CD4-positive, alpha-beta memory T cell (primary cell): ENCODE measurements at regions not wholly inside any gene's neighbourhood (a gene's known extent, or its start where the extent isn't known, plus 50 kb on each side); places are given as distances from the start of the nearest gene placed in this dataset.

Source experiments
- CTCF ChIA-PET: fragments of 350-600 bp; sonication (Branson Sonifier 250); formaldehyde crosslinking; loops from one replicate; lab custom pipeline; 2021; ENCODE audit warnings: inconsistent platforms; ENCODE audit not compliant: partially characterized antibody; lab: Charles Lee
- POLR2A ChIA-PET: fragments of 350-600 bp; sonication (Branson Sonifier 250); formaldehyde crosslinking; loops from one replicate; lab custom pipeline; 2021; ENCODE audit not compliant: partially characterized antibody; lab: Charles Lee
- DNase-seq, 5 donors: peaks; one replicate each; pipeline versions ENCODE4 v3.0.0 to v3.0.0-alpha.2; 2020 to 2022; ENCODE audit warnings: mixed read lengths in 1 of 5
- H3K27ac ChIP-seq: one replicate; pipeline ENCODE4 v1.7.0; 2013; ENCODE audit warnings: low read depth, low read length
- H3K27me3 ChIP-seq: 2 replicates; pipeline ENCODE4 v1.7.0; 2013; ENCODE audit warnings: mild to moderate bottlenecking, low read length, moderate library complexity; ENCODE audit not compliant: insufficient read depth
- H3K36me3 ChIP-seq: 2 replicates; pipeline ENCODE4 v1.7.0; 2013; ENCODE audit warnings: mild to moderate bottlenecking, low read length, moderate library complexity; ENCODE audit not compliant: insufficient read depth
- H3K4me1 ChIP-seq: 2 replicates; pipeline ENCODE4 v1.7.0; 2013; ENCODE audit warnings: mild to moderate bottlenecking, low read length, moderate library complexity; ENCODE audit not compliant: insufficient read depth
- H3K4me3 ChIP-seq, 2 donors: one replicate each; pipeline ENCODE4 v1.7.0; 2013; ENCODE audit warnings: low read length in 2 of 2, mild to moderate bottlenecking in 1 of 2
- H3K9me3 ChIP-seq, 2 donors: one replicate each; pipeline ENCODE4 v1.7.0; 2013; ENCODE audit warnings: low read length in 2 of 2, control low read depth in 1 of 2; ENCODE audit not compliant: control insufficient read depth in 1 of 2
- H3K27ac Mint-ChIP-seq, 7 donors: one replicate each; pipeline ENCODE4 v1.8.0; 2020 to 2021; ENCODE audit warnings: mixed read lengths in 7 of 7, mild to moderate bottlenecking in 6 of 7, inconsistent platforms in 3 of 7, moderate library complexity in 3 of 7
- H3K27me3 Mint-ChIP-seq, 2 donors: one replicate each; pipeline ENCODE4 v1.8.0; 2020 to 2021; ENCODE audit warnings: mixed read lengths in 2 of 2
- H3K36me3 Mint-ChIP-seq, 2 donors: one replicate each; pipeline ENCODE4 v1.8.0; 2020 to 2021; ENCODE audit warnings: mixed read lengths in 2 of 2, inconsistent platforms in 1 of 2, mild to moderate bottlenecking in 1 of 2
- H3K4me1 Mint-ChIP-seq, 4 donors: one replicate each; pipeline ENCODE4 v1.8.0; 2020 to 2021; ENCODE audit warnings: mixed read lengths in 4 of 4, mild to moderate bottlenecking in 1 of 4
- H3K4me3 Mint-ChIP-seq, 8 donors: one replicate each; pipeline ENCODE4 v1.8.0; 2020 to 2021; ENCODE audit warnings: mixed read lengths in 8 of 8, mild to moderate bottlenecking in 7 of 8, moderate library complexity in 6 of 8, inconsistent platforms in 3 of 8
- H3K9me3 Mint-ChIP-seq, 8 donors: one replicate each; pipeline ENCODE4 v1.8.0; 2020 to 2021; ENCODE audit warnings: mixed read lengths in 8 of 8, mild to moderate bottlenecking in 5 of 8, inconsistent platforms in 3 of 8, moderate library complexity in 1 of 8
- intact Hi-C: fragments of 100-400 bp; cut with micrococcal nuclease; formaldehyde crosslinking; loops from one replicate; pipeline ENCODE4 v1.15.1; 2023

DNA sequence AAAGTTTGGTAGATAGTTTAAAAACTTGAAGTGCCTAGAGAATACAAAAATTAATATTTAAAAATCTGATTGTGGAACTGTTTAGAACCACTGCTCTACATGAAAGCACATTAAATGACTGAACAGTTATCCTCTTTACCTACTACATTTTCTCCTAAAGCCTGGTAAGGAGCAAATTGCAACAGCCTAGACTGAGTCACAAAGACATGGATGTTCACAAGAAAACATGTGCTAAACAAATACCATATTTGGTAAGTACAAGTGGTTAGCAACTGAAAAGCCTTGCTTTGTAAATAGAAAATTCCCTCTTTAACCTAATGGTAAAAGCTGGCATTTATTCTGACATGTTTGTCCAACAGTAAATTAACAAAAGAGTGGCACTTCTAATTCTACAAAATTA lies 203.1 kb downstream of the FBXO8 start:
- POLR2A ChIA-PET = no interaction called here
- no peaks in the 10 kb centered on the region for H3K36me3 ChIP-seq
- Mint-ChIP-seq H3K4me1 (no peaks in the 10 kb centered on the region), H3K4me3 (no peak overlapping the region), H3K27me3 (peaks cover 0 to 2% of the 10 kb centered on the region in 2 donors), H3K27ac (no peak overlapping the region), H3K9me3 (no peaks in the 10 kb centered on the region), H3K36me3 (no peaks in the 10 kb centered on the region)
- DNase-seq = no peak
- CTCF ChIA-PET = no interaction called here
- H3K27me3 ChIP-seq = no peaks in the 10 kb centered on the region
- intact Hi-C loops = no loop called here
- no peaks in the 10 kb centered on the region for H3K4me1 ChIP-seq
- no peaks in the 10 kb centered on the region for H3K9me3 ChIP-seq
- H3K4me3 ChIP-seq = no peak overlapping the region
- no peak overlapping the region for H3K27ac ChIP-seq

DNA sequence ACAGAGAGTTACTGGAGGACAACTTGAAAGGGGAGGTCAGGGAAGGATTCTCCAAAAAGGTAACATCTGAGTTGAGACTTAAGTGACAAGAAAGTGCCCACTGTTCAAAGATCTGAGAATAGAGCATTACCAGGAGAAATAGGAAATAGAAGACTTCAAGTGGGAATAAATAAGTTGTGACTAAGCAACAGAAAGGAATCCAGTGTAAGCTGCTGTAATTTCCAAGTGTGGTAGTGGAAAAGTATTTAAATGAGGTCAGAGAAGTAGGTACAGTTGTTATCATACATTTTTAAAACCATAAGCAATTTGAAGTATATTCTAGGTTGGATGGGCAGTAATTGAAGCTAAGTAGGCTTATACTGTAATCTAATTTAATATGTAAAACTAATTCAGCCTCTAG lies 211.9 kb downstream of the FBXO8 start:
- H3K9me3 ChIP-seq = no peaks in the 10 kb centered on the region
- H3K4me3 ChIP-seq = no peak overlapping the region
- peaks cover 0 to 3% (median 0%) of the 10 kb centered on the region in 8 donors for H3K9me3 Mint-ChIP-seq
- POLR2A ChIA-PET = no interaction called here
- no peaks in the 10 kb centered on the region for H3K36me3 ChIP-seq
- no peaks in the 10 kb centered on the region for H3K4me1 ChIP-seq
- DNase-seq = no peak
- no peaks in the 10 kb centered on the region for H3K4me1 Mint-ChIP-seq
- no peak overlapping the region for H3K27ac ChIP-seq
- H3K27me3 Mint-ChIP-seq = peaks cover 7% of the 10 kb centered on the region in 2 donors
- no peaks in the 10 kb centered on the region for H3K27me3 ChIP-seq
- no peaks in the 10 kb centered on the region for H3K36me3 Mint-ChIP-seq
- no peak overlapping the region for H3K4me3 Mint-ChIP-seq
- intact Hi-C loops = no loop called here
- no peak overlapping the region for H3K27ac Mint-ChIP-seq
- CTCF ChIA-PET = no interaction called here

GRCh38 chr4:174069848-174070330 lies 213.6 kb downstream of the FBXO8 start:
- H3K9me3 Mint-ChIP-seq = peaks cover 0 to 3% (median 0%) of the 10 kb centered on the region in 8 donors
- H3K27ac ChIP-seq = no peak overlapping the region
- ChIA-PET CTCF (no interaction called here), POLR2A (no interaction called here)
- H3K4me1 ChIP-seq = no peaks in the 10 kb centered on the region
- intact Hi-C loops = no loop called here
- H3K27me3 ChIP-seq = no peaks in the 10 kb centered on the region
- peaks cover 7 to 9% of the 10 kb centered on the region in 2 donors for H3K27me3 Mint-ChIP-seq
- H3K36me3 ChIP-seq = no peaks in the 10 kb centered on the region
- no peak for DNase-seq
- H3K4me1 Mint-ChIP-seq = no peaks in the 10 kb centered on the region
- no peak overlapping the region for H3K4me3 ChIP-seq
- no peaks in the 10 kb centered on the region for H3K9me3 ChIP-seq
- H3K27ac Mint-ChIP-seq = no peak overlapping the region
- no peaks in the 10 kb centered on the region for H3K36me3 Mint-ChIP-seq
- H3K4me3 Mint-ChIP-seq = no peak overlapping the region

DNA sequence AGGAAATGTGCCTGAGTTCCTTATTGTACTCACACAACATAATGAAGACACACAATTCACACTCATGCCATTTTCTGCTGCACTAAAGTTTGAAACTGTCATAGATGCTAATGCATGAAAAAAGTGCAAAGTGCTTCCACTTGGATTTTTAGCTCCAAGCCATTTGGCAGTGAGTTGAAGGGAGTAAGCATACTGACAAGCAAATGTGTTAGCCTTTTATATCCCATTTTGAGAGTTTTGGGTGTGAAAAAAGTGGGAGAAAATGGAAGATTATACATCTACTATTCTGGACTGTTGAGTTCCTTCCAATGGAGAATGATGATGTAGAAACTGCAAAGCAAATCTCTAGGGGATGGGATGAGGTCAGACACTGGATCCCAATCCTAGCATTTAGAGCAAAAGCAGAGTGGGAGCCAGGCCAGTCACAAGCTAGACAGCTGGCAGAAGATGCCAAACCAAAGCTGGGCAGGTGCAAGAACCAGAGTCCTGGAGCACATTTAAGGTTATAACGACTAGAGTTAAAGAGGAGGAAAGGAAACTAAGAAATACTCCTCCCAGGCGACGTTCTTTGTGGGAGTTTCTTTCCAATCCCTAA lies 216.8 kb downstream of the FBXO8 start:
- Histone ChIP-seq H3K27ac (no peak overlapping the region), H3K36me3 (no peaks in the 10 kb centered on the region), H3K4me1 (no peaks in the 10 kb centered on the region), H3K4me3 (no peak overlapping the region), H3K9me3 (no peaks in the 10 kb centered on the region), H3K27me3 (no peaks in the 10 kb centered on the region)
- Mint-ChIP-seq H3K9me3 (no peaks in the 10 kb centered on the region), H3K27ac (no peak overlapping the region), H3K36me3 (no peaks in the 10 kb centered on the region), H3K4me3 (no peak overlapping the region), H3K27me3 (peaks cover 7 to 8% of the 10 kb centered on the region in 2 donors), H3K4me1 (no peaks in the 10 kb centered on the region)
- ChIA-PET CTCF (no interaction called here), POLR2A (no interaction called here)
- no peak for DNase-seq
- intact Hi-C loops = no loop called here

GRCh38 chr4:174062831-174063230 lies 220.6 kb downstream of the FBXO8 start:
- no peak for DNase-seq
- Mint-ChIP-seq H3K27ac (no peak overlapping the region), H3K27me3 (peaks cover 5 to 7% of the 10 kb centered on the region in 2 donors), H3K4me1 (no peaks in the 10 kb centered on the region), H3K4me3 (no peak overlapping the region), H3K9me3 (peaks cover 0 to 12% (median 0%) of the 10 kb centered on the region in 8 donors), H3K36me3 (no peaks in the 10 kb centered on the region)
- intact Hi-C loops = no loop called here
- Histone ChIP-seq H3K9me3 (no peaks in the 10 kb centered on the region), H3K27me3 (no peaks in the 10 kb centered on the region), H3K27ac (no peak overlapping the region), H3K36me3 (no peaks in the 10 kb centered on the region), H3K4me1 (no peaks in the 10 kb centered on the region), H3K4me3 (no peak overlapping the region)
- POLR2A ChIA-PET = no interaction called here
- CTCF ChIA-PET = no interaction called here

DNA sequence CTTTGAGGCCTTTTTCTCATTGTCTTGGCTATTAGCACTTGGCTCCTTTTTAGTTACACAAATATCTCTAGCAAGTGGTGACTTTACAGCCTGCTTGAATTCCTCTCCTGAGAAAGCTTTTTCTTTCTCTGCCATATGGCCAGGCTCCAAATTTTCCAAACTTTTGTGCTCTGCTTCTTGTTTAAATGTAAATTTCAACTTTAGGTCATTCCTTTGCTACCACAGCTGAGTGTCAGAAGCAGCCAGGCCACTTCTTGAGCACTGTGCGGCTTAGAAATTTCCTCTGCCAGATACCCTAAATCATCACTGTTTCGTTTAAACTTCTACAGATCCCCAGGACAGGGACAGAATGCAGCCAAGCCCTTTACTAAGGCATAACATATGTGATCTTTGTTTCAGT lies 222.4 kb downstream of the FBXO8 start:
- Mint-ChIP-seq H3K27me3 (peaks cover 0 to 2% of the 10 kb centered on the region in 2 donors), H3K4me3 (no peak overlapping the region), H3K27ac (no peak overlapping the region), H3K4me1 (no peaks in the 10 kb centered on the region), H3K36me3 (no peaks in the 10 kb centered on the region), H3K9me3 (peaks cover 0 to 12% (median under 1%) of the 10 kb centered on the region in 8 donors)
- CTCF ChIA-PET = no interaction called here
- Histone ChIP-seq H3K36me3 (no peaks in the 10 kb centered on the region), H3K4me3 (no peak overlapping the region), H3K9me3 (no peaks in the 10 kb centered on the region), H3K27me3 (no peaks in the 10 kb centered on the region), H3K4me1 (no peaks in the 10 kb centered on the region), H3K27ac (no peak overlapping the region)
- POLR2A ChIA-PET = no interaction called here
- DNase-seq = no peak
- intact Hi-C loops = no loop called here

DNA sequence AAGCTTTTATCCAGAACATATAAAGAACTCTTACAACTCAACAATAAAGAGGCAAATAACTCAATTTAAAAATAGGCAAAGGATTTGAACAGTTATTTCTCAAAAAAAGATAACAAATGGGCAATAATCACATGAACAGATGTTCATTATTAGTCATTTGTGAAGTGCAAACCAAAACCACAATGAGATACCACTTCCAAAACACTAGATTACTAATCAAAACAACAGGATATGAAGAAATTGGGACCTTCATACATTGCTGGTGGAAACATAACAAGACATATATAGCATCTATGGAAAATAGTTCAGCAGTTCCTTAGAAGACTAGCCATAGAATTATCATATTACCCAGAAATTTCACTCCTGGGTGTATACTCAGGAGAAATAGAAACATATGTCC lies 224.6 kb downstream of the FBXO8 start:
- H3K4me1 ChIP-seq = no peaks in the 10 kb centered on the region
- H3K36me3 Mint-ChIP-seq = no peaks in the 10 kb centered on the region

More for the DNA sequence above, 224.6 kb downstream of the FBXO8 start:
- H3K4me3 Mint-ChIP-seq = no peak overlapping the region
- H3K4me1 Mint-ChIP-seq = no peaks in the 10 kb centered on the region
- Histone ChIP-seq H3K36me3 (no peaks in the 10 kb centered on the region), H3K9me3 (no peaks in the 10 kb centered on the region), H3K27ac (no peak overlapping the region), H3K27me3 (no peaks in the 10 kb centered on the region), H3K4me3 (no peak overlapping the region)
- intact Hi-C loops = no loop called here
- POLR2A ChIA-PET = no interaction called here
- no peak for DNase-seq
- H3K27ac Mint-ChIP-seq = no peak overlapping the region
- CTCF ChIA-PET = no interaction called here
- no peaks in the 10 kb centered on the region for H3K27me3 Mint-ChIP-seq
- H3K9me3 Mint-ChIP-seq = peaks cover 0 to 12% (median 1%) of the 10 kb centered on the region in 8 donors
